Fibroblast of villous mesenchyme (primary cell): ENCODE measurements at regions not wholly inside any gene's neighbourhood (a gene's known extent, or its start where the extent isn't known, plus 50 kb on each side); places are given as distances from the start of the nearest gene placed in this dataset.
A peak's percentile ranks its signal among the peaks of the same experiment; 100 is the strongest.

ENCODE experiments used
- DNase-seq: peaks from one replicate; pipeline ENCODE4 v3.0.0-alpha.2; 2010; ENCODE audit warnings: low read depth
- H3K4me3 ChIP-seq: 2 replicates; pipeline ENCODE4 v1.5.1; 2011; ENCODE audit warnings: low read depth, mild to moderate bottlenecking, low read length
- CTCF ChIP-seq: IDR thresholded peaks from 2 replicates; pipeline ENCODE4 v1.5.1; 2012; ENCODE audit warnings: low read depth, mild to moderate bottlenecking, low read length; ENCODE audit not compliant: insufficient read depth

GRCh38 chr2:155176345-155176744 lies 477.9 kb downstream of the KCNJ3 start:
- DNase-seq = no peak
- TF ChIP-seq CTCF = no peak
- H3K4me3 ChIP-seq = no peak overlapping the region

- H3K4me3 ChIP-seq = no peak overlapping the region
- DNase-seq = no peak
- no peak for TF ChIP-seq CTCF
These were observed 470.8 kb downstream of the KCNJ3 start for GRCh38 chr2:155169317-155169716.

- TF ChIP-seq CTCF = no peak
- H3K4me3 ChIP-seq = no peak overlapping the region
- no peak for DNase-seq
These were observed 464.0 kb downstream of the KCNJ3 start for GRCh38 chr2:155162494-155162893.

- TF ChIP-seq CTCF = no peak
- DNase-seq = no peak
- H3K4me3 ChIP-seq = no peak overlapping the region
These were observed 462.8 kb downstream of the KCNJ3 start for GRCh38 chr2:155161314-155161713.

GRCh38 chr2:155157711-155158110 lies 459.2 kb downstream of the KCNJ3 start:
- no peak overlapping the region for H3K4me3 ChIP-seq
- no peak for DNase-seq
- no peak for TF ChIP-seq CTCF

GRCh38 chr2:155157065-155157464 lies 458.6 kb downstream of the KCNJ3 start:
- H3K4me3 ChIP-seq = no peak overlapping the region
- TF ChIP-seq CTCF = no peak
- peak; percentile 23 for DNase-seq

GRCh38 chr2:155151945-155152344 lies 453.4 kb downstream of the KCNJ3 start:
- no peak for TF ChIP-seq CTCF
- no peak overlapping the region for H3K4me3 ChIP-seq
- no peak for DNase-seq
